H9 (cell line): ENCODE measurements at regions not wholly inside any gene's neighbourhood (a gene's known extent, or its start where the extent isn't known, plus 50 kb on each side); places are given as distances from the start of the nearest gene placed in this dataset.

Source experiments
- DNase-seq: peaks from one replicate; pipeline ENCODE4 v3.0.0-alpha.2; 2017
- H2AFZ ChIP-seq: one replicate; pipeline ENCODE4 v1.6.1; 2013; ENCODE audit warnings: mild to moderate bottlenecking, low read length, control low read depth, moderate library complexity
- H2AK5ac ChIP-seq: 2 replicates; pipeline ENCODE4 v1.6.1; 2013; ENCODE audit warnings: low read length, control low read depth, mixed read lengths; ENCODE audit not compliant: insufficient read length
- H2BK120ac ChIP-seq: one replicate; pipeline ENCODE4 v1.6.1; 2013; ENCODE audit warnings: low read depth, mild to moderate bottlenecking, low read length, control low read depth, inconsistent platforms; ENCODE audit not compliant: poor library complexity, severe bottlenecking
- H2BK12ac ChIP-seq: 2 replicates; pipeline ENCODE4 v1.6.1; 2013; ENCODE audit warnings: low read length, control low read depth, mixed read lengths, low read depth; ENCODE audit not compliant: insufficient read length
- H2BK15ac ChIP-seq: 2 replicates; pipeline ENCODE4 v1.6.1; 2013; ENCODE audit warnings: low read depth, low read length, control low read depth
- H2BK20ac ChIP-seq: one replicate; pipeline ENCODE4 v1.6.1; 2013; ENCODE audit warnings: low read depth, mild to moderate bottlenecking, low read length, control low read depth, inconsistent platforms; ENCODE audit not compliant: poor library complexity, severe bottlenecking
- H2BK5ac ChIP-seq: 2 replicates; pipeline ENCODE4 v1.6.1; 2013; ENCODE audit warnings: low read length, control low read depth, mixed read lengths; ENCODE audit not compliant: insufficient read length
- H3K14ac ChIP-seq: 2 replicates; pipeline ENCODE4 v1.6.1; 2013; ENCODE audit warnings: low read length, control low read depth; ENCODE audit not compliant: insufficient read depth
- H3K18ac ChIP-seq: 2 replicates; pipeline ENCODE4 v1.6.1; 2013; ENCODE audit warnings: low read depth, mild to moderate bottlenecking, mixed read lengths, low read length, control low read depth; ENCODE audit not compliant: insufficient read length
- H3K23ac ChIP-seq: 2 replicates; pipeline ENCODE4 v1.6.1; 2013; ENCODE audit warnings: low read length, control low read depth, mixed read lengths, low read depth; ENCODE audit not compliant: insufficient read length
- H3K23me2 ChIP-seq: 2 replicates; pipeline ENCODE4 v1.6.1; 2013; ENCODE audit warnings: low read depth, mild to moderate bottlenecking, mixed read lengths, low read length, control low read depth; ENCODE audit not compliant: insufficient read length, poor library complexity, severe bottlenecking
- H3K27ac ChIP-seq: 2 replicates; pipeline ENCODE4 v1.5.1; 2013; ENCODE audit warnings: low read length, control low read depth, mixed read lengths, low read depth; ENCODE audit not compliant: insufficient read length
- H3K27me3 ChIP-seq: 2 replicates; pipeline ENCODE4 v1.6.1; 2013; ENCODE audit warnings: low read length, control low read depth, inconsistent platforms; ENCODE audit not compliant: insufficient read depth
- H3K4ac ChIP-seq: 2 replicates; pipeline ENCODE4 v1.6.1; 2013; ENCODE audit warnings: low read depth, mild to moderate bottlenecking, control low read depth, inconsistent platforms, low read length, moderate library complexity
- H3K4me1 ChIP-seq: 2 replicates; pipeline ENCODE4 v1.6.1; 2013; ENCODE audit warnings: low read length, control low read depth, inconsistent platforms; ENCODE audit not compliant: insufficient read depth
- H3K4me2 ChIP-seq: 2 replicates; pipeline ENCODE4 v1.6.1; 2013; ENCODE audit warnings: low read length, control low read depth, mixed read lengths; ENCODE audit not compliant: insufficient read length, insufficient read depth
- H3K56ac ChIP-seq: 2 replicates; pipeline ENCODE4 v1.6.1; 2013; ENCODE audit warnings: low read depth, mild to moderate bottlenecking, mixed read lengths, low read length, control low read depth; ENCODE audit not compliant: insufficient read length
- H3K79me1 ChIP-seq: 2 replicates; pipeline ENCODE4 v1.6.1; 2013; ENCODE audit warnings: low read depth, mild to moderate bottlenecking, moderate library complexity, low read length, control low read depth, inconsistent platforms; ENCODE audit not compliant: insufficient read depth, poor library complexity, severe bottlenecking
- H3K79me2 ChIP-seq: 2 replicates; pipeline ENCODE4 v1.6.1; 2013; ENCODE audit warnings: low read length, control low read depth, inconsistent platforms; ENCODE audit not compliant: insufficient read depth
- H3K9ac ChIP-seq: 2 replicates; pipeline ENCODE4 v1.6.1; 2013; ENCODE audit warnings: low read length, control low read depth, mixed read lengths; ENCODE audit not compliant: insufficient read length; ENCODE audit errors: extremely low read depth
- H3K9me3 ChIP-seq: one replicate; pipeline ENCODE4 v1.6.1; 2013; ENCODE audit warnings: low read depth, low read length, inconsistent platforms; ENCODE audit not compliant: control insufficient read depth
- H3T11ph ChIP-seq: one replicate; pipeline ENCODE4 v1.6.1; 2013; ENCODE audit warnings: mild to moderate bottlenecking, low read length, control low read depth, inconsistent platforms
- H4K20me1 ChIP-seq: one replicate; pipeline ENCODE4 v1.6.1; 2013; ENCODE audit not compliant: control insufficient read depth, insufficient read length, insufficient read depth
- H4K5ac ChIP-seq: 2 replicates; pipeline ENCODE4 v1.6.1; 2013; ENCODE audit warnings: low read depth, mild to moderate bottlenecking, mixed read lengths, low read length, control low read depth; ENCODE audit not compliant: insufficient read length
- H4K8ac ChIP-seq: replicated peaks from 2 replicates; pipeline ENCODE4 v1.6.1; 2013; ENCODE audit warnings: low read length, control low read depth, mixed read lengths, low read depth; ENCODE audit not compliant: insufficient read length
- H4K91ac ChIP-seq: 2 replicates; pipeline ENCODE4 v1.6.1; 2013; ENCODE audit warnings: low read depth, mild to moderate bottlenecking, moderate library complexity, mixed read lengths, low read length, control low read depth; ENCODE audit not compliant: insufficient read length
- H3K27ac Mint-ChIP-seq, 3 experiments: 2 replicates in 2 of 3; 3 replicates in 1 of 3; pipeline ENCODE4 v1.8.0; 2020 to 2021; ENCODE audit warnings: mixed read lengths in 3 of 3, mild to moderate bottlenecking in 1 of 3, moderate library complexity in 1 of 3
- H3K27me3 Mint-ChIP-seq: 2 replicates; pipeline ENCODE4 v1.8.0; 2021; ENCODE audit warnings: low read depth, mild to moderate bottlenecking, moderate library complexity, mixed read lengths
- H3K36me3 Mint-ChIP-seq, 3 experiments: 2 replicates in 2 of 3; 3 replicates in 1 of 3; pipeline ENCODE4 v1.8.0; 2020 to 2021; ENCODE audit warnings: low read depth in 3 of 3, mixed read lengths in 3 of 3; ENCODE audit not compliant: insufficient read depth in 1 of 3
- H3K4me1 Mint-ChIP-seq, 2 experiments: 2 replicates each; pipeline ENCODE4 v1.8.0; 2020; ENCODE audit warnings: mixed read lengths in 2 of 2
- H3K4me3 Mint-ChIP-seq, 2 experiments: 2 replicates in 1 of 2; 3 replicates in 1 of 2; pipeline ENCODE4 v1.8.0; 2020 to 2021; ENCODE audit warnings: mild to moderate bottlenecking in 2 of 2, mixed read lengths in 2 of 2, moderate library complexity in 1 of 2
- H3K9me3 Mint-ChIP-seq, 2 experiments: 2 replicates in 1 of 2; 3 replicates in 1 of 2; pipeline ENCODE4 v1.8.0; 2020; ENCODE audit warnings: mild to moderate bottlenecking in 2 of 2, mixed read lengths in 2 of 2, moderate library complexity in 1 of 2
- WGBS: extraction: QIAGEN DNeasy Blood & Tissue Kit; methylation state at CpG from one replicate; pipeline ENCODE4 v1.1.7; 2013; ENCODE audit warnings: missing lambda C conversion rate, low lambda C conversion rate, mixed read lengths; ENCODE audit not compliant: insufficient read length; ENCODE audit errors: extremely low coverage; 5-methylcytosine and 5-hydroxymethylcytosine counted together
- TF ChIP-seq, protein P1 (sequence below): fragments of 200-600 bp; sonication (generic); conservative IDR thresholded peaks from 3 replicates; pipeline ENCODE4 v1.8.0; 2021; ENCODE audit warnings: antibody characterized with exemption, mild to moderate bottlenecking

- Histone ChIP-seq H2BK120ac (no peak overlapping the region), H3K79me2 (no peaks in the 10 kb centered on the region), H3K79me1 (no peaks in the 10 kb centered on the region), H2BK12ac (no peak overlapping the region), H2BK20ac (no peak overlapping the region), H3K18ac (no peak overlapping the region), H3K4me2 (no peak overlapping the region), H2AFZ (no peak overlapping the region), H4K20me1 (no peaks in the 10 kb centered on the region), H3K23ac (no peak overlapping the region), H4K91ac (no peak overlapping the region), H3K4ac (no peak overlapping the region), H2AK5ac (no peak overlapping the region), H3K9ac (no peak overlapping the region), H2BK15ac (no peak overlapping the region), H3K56ac (no peak overlapping the region), H3T11ph (no peak overlapping the region), H3K23me2 (no peaks in the 10 kb centered on the region), H3K9me3 (no peaks in the 10 kb centered on the region), H3K14ac (no peak overlapping the region), H4K5ac (no peak overlapping the region), H3K4me1 (no peaks in the 10 kb centered on the region), H2BK5ac (no peak overlapping the region), H4K8ac (no peak overlapping the region), H3K27me3 (no peaks in the 10 kb centered on the region), H3K27ac (no peak overlapping the region)
- no peak overlapping the region for H3K27ac Mint-ChIP-seq
- H3K9me3 Mint-ChIP-seq, result no peaks in the 10 kb centered on the region
- no CpG with 5 or more reads among the region's 2 CpGs for WGBS
- no peaks in the 10 kb centered on the region for H3K36me3 Mint-ChIP-seq
- H3K4me1 Mint-ChIP-seq, result no peaks in the 10 kb centered on the region
- H3K4me3 Mint-ChIP-seq, result no peak overlapping the region
- H3K27me3 Mint-ChIP-seq, result no peaks in the 10 kb centered on the region
- TF ChIP-seq, protein P1, sequence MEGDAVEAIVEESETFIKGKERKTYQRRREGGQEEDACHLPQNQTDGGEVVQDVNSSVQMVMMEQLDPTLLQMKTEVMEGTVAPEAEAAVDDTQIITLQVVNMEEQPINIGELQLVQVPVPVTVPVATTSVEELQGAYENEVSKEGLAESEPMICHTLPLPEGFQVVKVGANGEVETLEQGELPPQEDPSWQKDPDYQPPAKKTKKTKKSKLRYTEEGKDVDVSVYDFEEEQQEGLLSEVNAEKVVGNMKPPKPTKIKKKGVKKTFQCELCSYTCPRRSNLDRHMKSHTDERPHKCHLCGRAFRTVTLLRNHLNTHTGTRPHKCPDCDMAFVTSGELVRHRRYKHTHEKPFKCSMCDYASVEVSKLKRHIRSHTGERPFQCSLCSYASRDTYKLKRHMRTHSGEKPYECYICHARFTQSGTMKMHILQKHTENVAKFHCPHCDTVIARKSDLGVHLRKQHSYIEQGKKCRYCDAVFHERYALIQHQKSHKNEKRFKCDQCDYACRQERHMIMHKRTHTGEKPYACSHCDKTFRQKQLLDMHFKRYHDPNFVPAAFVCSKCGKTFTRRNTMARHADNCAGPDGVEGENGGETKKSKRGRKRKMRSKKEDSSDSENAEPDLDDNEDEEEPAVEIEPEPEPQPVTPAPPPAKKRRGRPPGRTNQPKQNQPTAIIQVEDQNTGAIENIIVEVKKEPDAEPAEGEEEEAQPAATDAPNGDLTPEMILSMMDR, result no peak
- no peak for DNase-seq
Observed at GRCh38 chr5:21013237-21013636, 1025.2 kb upstream of the CDH18 start.
